GM10266 (cell line): ENCODE measurements at regions not wholly inside any gene's neighbourhood (a gene's known extent, or its start where the extent isn't known, plus 50 kb on each side); places are given as distances from the start of the nearest gene placed in this dataset.

ENCODE experiments used
- DNase-seq: peaks from one replicate; pipeline ENCODE4 v3.0.0; 2012; ENCODE audit errors: extremely low spot score
- CTCF ChIP-seq: IDR thresholded peaks from 2 replicates; pipeline ENCODE4 v1.5.1; 2012; ENCODE audit warnings: mild to moderate bottlenecking, low read depth; ENCODE audit not compliant: control insufficient read depth, insufficient read depth; ENCODE audit errors: missing control alignments

GRCh38 chr13:44089452-44089851 lies 209.7 kb downstream of the LACC1 start:
- no peak for TF ChIP-seq CTCF
- DNase-seq = no peak

- TF ChIP-seq CTCF = no peak
- DNase-seq = no peak
Observed at GRCh38 chr13:44092078-44092970, 212.6 kb downstream of the LACC1 start.

GRCh38 chr13:44093607-44094564 lies 214.2 kb downstream of the LACC1 start:
- TF ChIP-seq CTCF = no peak

GRCh38 chr13:44096901-44097300 lies 217.2 kb downstream of the LACC1 start:
- no peak for TF ChIP-seq CTCF

More at GRCh38 chr13:44093607-44094564, 214.2 kb downstream of the LACC1 start:
- DNase-seq = no peak

GRCh38 chr13:44098559-44098958 lies 218.9 kb downstream of the LACC1 start:
- no peak for DNase-seq
- no peak for TF ChIP-seq CTCF

More at GRCh38 chr13:44096901-44097300, 217.2 kb downstream of the LACC1 start:
- no peak for DNase-seq

GRCh38 chr13:44101347-44102083 lies 221.8 kb downstream of the LACC1 start:
- TF ChIP-seq CTCF = no peak
- no peak for DNase-seq
